ENCODE measurements at regions not wholly inside any gene's neighbourhood (a gene's known extent, or its start where the extent isn't known, plus 50 kb on each side); places are given as distances from the start of the nearest gene placed in this dataset.
"Not testable (repeated sequence)": the region's sequence is repeated elsewhere in the genome, so short reads cannot be mapped to it uniquely, and the experiment has no call there.

DNA sequence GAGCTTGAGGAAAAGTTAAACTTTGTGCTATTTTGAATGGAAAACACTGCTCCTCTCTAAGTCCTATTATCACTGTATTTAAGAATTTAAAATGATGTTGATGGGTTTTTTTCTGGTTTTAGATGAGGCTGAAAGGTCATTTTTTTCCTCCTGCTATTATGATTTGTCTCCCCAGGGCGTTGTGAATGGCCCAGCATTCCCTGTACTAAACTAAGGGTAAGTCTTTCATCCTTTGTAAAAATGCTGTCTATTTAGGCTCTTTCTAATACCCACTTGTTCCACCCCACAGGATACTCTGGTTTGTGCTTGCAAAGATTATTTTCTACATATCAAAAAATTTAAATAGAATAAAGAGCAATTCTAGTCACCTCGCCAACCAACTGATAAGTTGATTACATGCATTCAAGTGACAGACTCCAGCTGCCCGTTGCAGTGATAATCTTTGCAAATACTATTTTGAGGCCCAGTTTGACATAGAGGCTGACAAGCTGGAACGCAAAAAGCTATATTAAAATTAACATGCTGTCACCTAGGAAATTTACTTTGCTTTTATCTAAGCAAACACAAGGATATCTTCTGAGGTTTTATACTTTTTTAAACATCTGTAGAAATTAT, 222.3 kb upstream of the TMEM229A start:
- no peak for DNase-seq
- H3K36me3 ChIP-seq, result no peaks in the 10 kb centered on the region
- no peak overlapping the region for H3K4me3 ChIP-seq (ENCODE audit: low read depth, low read length)
- H3K27me3 ChIP-seq, result no peaks in the 10 kb centered on the region
- no peaks in the 10 kb centered on the region for H3K9me3 ChIP-seq
- TF ChIP-seq, protein P1, sequence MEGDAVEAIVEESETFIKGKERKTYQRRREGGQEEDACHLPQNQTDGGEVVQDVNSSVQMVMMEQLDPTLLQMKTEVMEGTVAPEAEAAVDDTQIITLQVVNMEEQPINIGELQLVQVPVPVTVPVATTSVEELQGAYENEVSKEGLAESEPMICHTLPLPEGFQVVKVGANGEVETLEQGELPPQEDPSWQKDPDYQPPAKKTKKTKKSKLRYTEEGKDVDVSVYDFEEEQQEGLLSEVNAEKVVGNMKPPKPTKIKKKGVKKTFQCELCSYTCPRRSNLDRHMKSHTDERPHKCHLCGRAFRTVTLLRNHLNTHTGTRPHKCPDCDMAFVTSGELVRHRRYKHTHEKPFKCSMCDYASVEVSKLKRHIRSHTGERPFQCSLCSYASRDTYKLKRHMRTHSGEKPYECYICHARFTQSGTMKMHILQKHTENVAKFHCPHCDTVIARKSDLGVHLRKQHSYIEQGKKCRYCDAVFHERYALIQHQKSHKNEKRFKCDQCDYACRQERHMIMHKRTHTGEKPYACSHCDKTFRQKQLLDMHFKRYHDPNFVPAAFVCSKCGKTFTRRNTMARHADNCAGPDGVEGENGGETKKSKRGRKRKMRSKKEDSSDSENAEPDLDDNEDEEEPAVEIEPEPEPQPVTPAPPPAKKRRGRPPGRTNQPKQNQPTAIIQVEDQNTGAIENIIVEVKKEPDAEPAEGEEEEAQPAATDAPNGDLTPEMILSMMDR (IDR thresholded peaks at IDR 0.05; ENCODE audit: low read depth, low read length), result no peak
- H3K4me1 ChIP-seq, result no peaks in the 10 kb centered on the region

DNA sequence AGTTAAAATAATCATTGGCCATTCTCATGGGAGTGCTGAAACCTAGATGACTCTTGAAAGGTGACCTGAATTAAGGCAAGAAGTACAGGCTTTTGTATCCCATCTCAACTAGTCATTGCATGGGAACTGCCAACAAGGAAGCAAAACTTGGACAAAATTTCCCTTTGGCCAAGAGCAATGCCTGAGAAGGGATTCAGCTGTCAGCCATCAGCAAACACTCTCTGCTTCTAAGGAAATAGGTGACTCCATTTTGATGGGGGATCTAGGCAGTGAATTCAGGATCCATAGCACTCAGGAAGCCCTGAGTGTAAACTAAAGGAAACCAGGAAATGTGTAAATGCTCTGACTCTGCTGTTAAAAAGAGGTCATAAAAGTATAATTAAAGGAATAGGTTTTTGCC, 221.5 kb upstream of the TMEM229A start:
- DNase-seq, result no peak
- Histone ChIP-seq H3K9me3 (no peaks in the 10 kb centered on the region), H3K27me3 (no peaks in the 10 kb centered on the region), H3K4me3 (ENCODE audit: low read depth, low read length) (no peak overlapping the region), H3K4me1 (no peaks in the 10 kb centered on the region), H3K36me3 (no peaks in the 10 kb centered on the region)
- TF ChIP-seq, protein P1 (IDR thresholded peaks at IDR 0.05; ENCODE audit: low read depth, low read length), result no peak

DNA sequence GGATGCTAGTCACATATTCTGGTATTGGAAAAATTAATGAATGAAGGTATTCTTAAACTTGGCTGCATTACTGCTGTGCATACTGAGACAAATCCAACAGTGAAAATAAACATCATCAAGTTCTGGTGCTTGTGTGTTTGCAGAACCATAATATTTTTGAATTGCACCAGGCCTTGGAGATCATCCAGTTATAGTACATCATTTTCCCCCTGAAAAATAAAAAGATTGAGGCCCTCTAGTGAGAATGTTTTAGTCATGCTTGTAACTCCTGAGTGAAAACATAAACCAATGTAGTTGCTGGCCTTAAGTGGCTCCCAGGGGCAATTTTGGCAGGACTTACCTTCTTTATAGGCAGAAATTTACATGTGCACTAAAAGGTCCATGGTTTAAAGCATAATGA, 218.8 kb upstream of the TMEM229A start:
- H3K9me3 ChIP-seq, result no peaks in the 10 kb centered on the region
- no peak overlapping the region for H3K4me3 ChIP-seq (ENCODE audit: low read depth, low read length)
- H3K4me1 ChIP-seq, result no peaks in the 10 kb centered on the region
- no peak for DNase-seq
- no peaks in the 10 kb centered on the region for H3K27me3 ChIP-seq
- H3K36me3 ChIP-seq, result no peaks in the 10 kb centered on the region
- TF ChIP-seq, protein P1 (IDR thresholded peaks at IDR 0.05; ENCODE audit: low read depth, low read length), result no peak

DNA sequence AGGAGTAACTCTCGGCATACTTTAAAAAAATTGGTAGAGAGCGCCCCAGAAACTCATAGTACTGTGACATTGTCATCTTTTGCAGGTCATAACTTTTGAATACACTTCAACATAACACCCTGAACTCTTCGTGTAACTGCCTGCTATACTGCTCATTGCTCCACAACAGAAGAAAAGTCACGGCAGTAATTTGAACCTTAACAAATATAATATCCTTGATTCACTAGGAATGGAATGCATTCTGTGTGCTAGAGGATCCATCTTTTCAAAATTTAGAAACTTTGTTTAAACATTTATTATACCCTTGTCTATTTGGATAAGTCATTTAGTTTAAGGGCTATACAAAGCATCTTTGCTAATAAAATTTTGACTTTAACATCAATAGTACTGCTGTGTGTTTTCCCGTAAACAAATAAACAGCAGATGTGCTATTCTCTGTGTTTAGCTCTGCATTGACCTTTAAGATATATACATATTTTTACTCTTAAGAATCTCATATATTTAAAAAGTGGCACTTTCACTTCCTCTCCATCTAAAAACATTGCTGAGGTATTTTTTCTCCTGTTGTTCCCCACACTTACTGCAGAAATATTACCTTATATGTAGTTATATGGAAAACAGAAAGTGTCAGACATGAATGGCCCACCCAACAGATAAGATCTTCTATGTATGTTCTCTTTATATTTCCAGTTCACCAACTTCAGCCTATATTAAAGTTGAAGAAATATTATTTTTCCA, 217.6 kb upstream of the TMEM229A start:
- H3K27me3 ChIP-seq, result no peaks in the 10 kb centered on the region
- no peaks in the 10 kb centered on the region for H3K36me3 ChIP-seq
- no peaks in the 10 kb centered on the region for H3K4me1 ChIP-seq
- no peak for DNase-seq
- H3K9me3 ChIP-seq, result no peaks in the 10 kb centered on the region
- TF ChIP-seq, protein P1 (IDR thresholded peaks at IDR 0.05; ENCODE audit: low read depth, low read length), result no peak
- no peak overlapping the region for H3K4me3 ChIP-seq (ENCODE audit: low read depth, low read length)

DNA sequence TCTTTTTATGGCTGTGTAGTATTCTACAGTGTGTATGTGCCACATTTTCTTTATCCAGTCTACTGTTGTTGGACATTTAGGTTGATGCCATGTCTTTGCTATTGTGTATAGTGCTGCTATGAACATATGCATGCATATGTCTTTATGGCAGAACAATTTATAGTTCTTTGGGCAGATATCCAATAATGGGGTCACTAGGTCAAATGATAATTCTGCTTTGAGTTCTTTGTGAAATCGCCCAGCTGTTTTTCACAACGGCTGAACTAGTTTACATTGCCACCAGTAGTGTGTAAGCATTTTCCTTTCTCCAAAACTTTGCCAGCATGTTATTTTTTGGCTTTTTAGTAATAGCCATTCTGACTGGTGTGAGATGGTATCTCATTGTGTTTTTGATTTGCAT, 214.8 kb upstream of the TMEM229A start:
- Histone ChIP-seq H3K4me1 (no peaks in the 10 kb centered on the region), H3K4me3 (ENCODE audit: low read depth, low read length) (no peak overlapping the region), H3K36me3 (no peaks in the 10 kb centered on the region), H3K9me3 (no peaks in the 10 kb centered on the region), H3K27me3 (no peaks in the 10 kb centered on the region)
- TF ChIP-seq, protein P1 (IDR thresholded peaks at IDR 0.05; ENCODE audit: low read depth, low read length), result no peak
- DNase-seq, result no peak

DNA sequence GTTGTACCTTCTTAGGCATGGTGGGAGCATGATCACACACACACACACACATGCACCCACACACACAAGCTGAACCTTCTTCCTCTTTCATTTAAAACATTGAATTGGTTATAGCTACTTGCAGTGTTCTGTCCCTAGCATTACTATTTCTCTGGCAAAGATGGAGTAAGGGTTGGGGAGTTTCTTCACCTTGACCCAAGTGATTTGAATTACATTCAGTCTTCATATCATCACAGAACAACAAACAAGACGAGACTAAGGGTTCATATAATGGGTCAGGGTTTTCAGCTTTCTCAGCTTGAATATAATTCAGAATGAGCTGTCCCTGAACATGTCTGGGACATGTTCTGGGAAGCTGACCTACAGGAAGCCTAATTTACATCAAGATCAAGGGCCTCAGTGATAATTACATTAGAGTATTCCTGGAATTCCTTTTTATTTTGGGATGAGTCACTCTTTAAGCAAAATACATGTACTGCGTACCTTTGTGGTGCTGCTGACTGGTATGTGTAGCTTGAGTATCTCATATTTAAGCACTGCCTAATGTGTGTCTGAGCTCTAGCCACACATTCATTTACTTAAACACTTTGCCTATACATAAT, 213.5 kb upstream of the TMEM229A start:
- Histone ChIP-seq H3K4me1 (no peaks in the 10 kb centered on the region), H3K36me3 (no peaks in the 10 kb centered on the region), H3K4me3 (ENCODE audit: low read depth, low read length) (no peak overlapping the region), H3K9me3 (no peaks in the 10 kb centered on the region), H3K27me3 (no peaks in the 10 kb centered on the region)
- no peak for DNase-seq
- TF ChIP-seq, protein P1 (IDR thresholded peaks at IDR 0.05; ENCODE audit: low read depth, low read length), result no peak

DNA sequence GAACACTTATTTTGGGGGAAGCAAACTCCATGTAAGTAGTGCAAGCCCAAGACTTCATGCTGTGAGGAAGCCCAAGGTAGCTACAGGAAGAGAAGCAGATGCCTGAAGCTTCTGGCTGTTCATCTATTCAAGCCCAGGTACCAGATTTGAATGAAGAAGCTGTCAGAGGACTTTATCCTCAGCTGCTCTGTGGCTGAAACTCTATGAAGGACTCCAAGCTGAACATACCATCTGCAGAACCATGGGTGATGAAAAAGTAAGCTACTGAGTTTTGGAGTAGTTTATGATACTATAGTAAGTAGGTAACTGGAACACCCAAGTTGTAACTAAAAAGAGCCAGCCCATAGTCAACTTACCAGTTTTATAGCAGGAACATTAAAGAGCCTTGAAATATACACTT, 211.6 kb upstream of the TMEM229A start:
- not testable (repeated sequence) for H3K4me3 ChIP-seq (ENCODE audit: low read depth, low read length); H3K36me3 ChIP-seq; H3K27me3 ChIP-seq; H3K9me3 ChIP-seq; H3K4me1 ChIP-seq; DNase-seq
